AG10803 (cell line): ENCODE measurements at regions not wholly inside any gene's neighbourhood (a gene's known extent, or its start where the extent isn't known, plus 50 kb on each side); places are given as distances from the start of the nearest gene placed in this dataset.

Experiments
- DNase-seq: peaks from one replicate; pipeline ENCODE4 v3.0.0; 2010; ENCODE audit warnings: low read depth
- H3K4me3 ChIP-seq: 2 replicates; pipeline ENCODE4 v1.5.1; 2011; ENCODE audit warnings: mild to moderate bottlenecking, low read length, control low read depth
- TF ChIP-seq, protein P1 (sequence below): conservative IDR thresholded peaks from 2 replicates; pipeline ENCODE4 v1.5.1; 2011; ENCODE audit warnings: mild to moderate bottlenecking, low read length, control low read depth, inconsistent platforms

- TF ChIP-seq, protein P1, sequence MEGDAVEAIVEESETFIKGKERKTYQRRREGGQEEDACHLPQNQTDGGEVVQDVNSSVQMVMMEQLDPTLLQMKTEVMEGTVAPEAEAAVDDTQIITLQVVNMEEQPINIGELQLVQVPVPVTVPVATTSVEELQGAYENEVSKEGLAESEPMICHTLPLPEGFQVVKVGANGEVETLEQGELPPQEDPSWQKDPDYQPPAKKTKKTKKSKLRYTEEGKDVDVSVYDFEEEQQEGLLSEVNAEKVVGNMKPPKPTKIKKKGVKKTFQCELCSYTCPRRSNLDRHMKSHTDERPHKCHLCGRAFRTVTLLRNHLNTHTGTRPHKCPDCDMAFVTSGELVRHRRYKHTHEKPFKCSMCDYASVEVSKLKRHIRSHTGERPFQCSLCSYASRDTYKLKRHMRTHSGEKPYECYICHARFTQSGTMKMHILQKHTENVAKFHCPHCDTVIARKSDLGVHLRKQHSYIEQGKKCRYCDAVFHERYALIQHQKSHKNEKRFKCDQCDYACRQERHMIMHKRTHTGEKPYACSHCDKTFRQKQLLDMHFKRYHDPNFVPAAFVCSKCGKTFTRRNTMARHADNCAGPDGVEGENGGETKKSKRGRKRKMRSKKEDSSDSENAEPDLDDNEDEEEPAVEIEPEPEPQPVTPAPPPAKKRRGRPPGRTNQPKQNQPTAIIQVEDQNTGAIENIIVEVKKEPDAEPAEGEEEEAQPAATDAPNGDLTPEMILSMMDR = no peak
- peak; percentile 48 for DNase-seq
- no peak overlapping the region for H3K4me3 ChIP-seq
Observed at GRCh38 chr5:144089401-144090021, 80.9 kb downstream of the YIPF5 start.

GRCh38 chr5:144092508-144092907, 78.0 kb downstream of the YIPF5 start:
- TF ChIP-seq, protein P1 = no peak
- H3K4me3 ChIP-seq = no peak overlapping the region
- DNase-seq = no peak

GRCh38 chr5:144093400-144093799, 77.1 kb downstream of the YIPF5 start:
- TF ChIP-seq, protein P1 = no peak
- DNase-seq = no peak
- no peak overlapping the region for H3K4me3 ChIP-seq

DNA sequence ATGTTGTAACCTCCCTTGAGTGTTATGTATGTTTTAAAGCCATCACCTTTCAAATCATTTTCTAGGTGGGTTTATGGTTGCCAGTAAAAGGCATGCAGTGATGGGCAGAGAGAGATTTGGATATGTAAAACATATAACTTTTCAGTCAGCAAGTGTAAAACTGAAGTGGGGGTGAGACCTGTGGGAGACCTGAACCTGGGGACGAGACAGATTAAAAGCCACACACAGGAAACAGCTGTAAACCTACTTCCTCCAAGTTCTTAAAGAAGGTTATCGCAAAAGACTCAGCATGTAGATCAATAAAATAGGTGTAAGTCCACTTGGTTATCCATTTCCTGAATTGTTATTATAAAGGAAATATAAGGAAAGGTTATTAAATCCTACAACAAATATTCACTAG, 76.6 kb downstream of the YIPF5 start:
- no peak for DNase-seq
- TF ChIP-seq, protein P1 = no peak

DNA sequence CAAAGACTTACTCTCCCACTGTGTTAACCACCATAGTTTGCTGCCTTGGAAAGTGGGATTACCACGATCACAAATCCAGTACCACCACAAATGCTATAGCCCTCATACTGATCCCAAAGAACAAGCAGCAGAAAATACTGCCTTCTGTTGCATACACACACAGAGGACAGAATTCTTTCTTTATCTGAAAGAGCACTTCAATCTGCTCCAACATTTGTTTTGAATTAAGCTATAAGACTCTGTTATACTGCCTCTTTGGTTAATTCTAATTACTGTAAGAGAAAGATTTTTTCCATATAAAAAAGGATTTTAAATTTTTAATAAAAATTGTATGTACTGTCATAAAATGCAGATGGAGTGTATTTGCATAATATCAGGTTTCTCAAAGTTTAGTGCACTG, 69.8 kb downstream of the YIPF5 start:
- TF ChIP-seq, protein P1 = no peak
- H3K4me3 ChIP-seq = no peak overlapping the region
- DNase-seq = no peak

More for the DNA sequence above, 76.6 kb downstream of the YIPF5 start:
- H3K4me3 ChIP-seq = no peak overlapping the region

DNA sequence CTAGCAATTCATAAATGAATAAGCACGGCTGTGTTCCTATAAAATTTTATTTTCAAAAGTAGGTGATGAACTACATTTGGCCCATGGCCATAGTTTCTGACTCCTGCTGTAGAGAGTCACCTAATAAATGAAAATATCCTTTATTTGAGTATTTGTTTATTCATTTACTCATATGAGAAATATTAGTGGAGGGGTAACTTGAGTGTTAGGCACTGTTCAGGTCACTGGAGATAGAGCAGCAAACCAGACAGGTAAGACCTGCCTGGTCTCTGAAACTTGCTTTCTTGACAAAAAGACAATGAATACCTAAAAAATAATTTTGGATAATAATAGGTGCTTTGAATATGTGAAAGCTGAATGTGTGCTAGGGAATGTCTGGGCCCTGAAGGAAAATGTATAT, 68.8 kb downstream of the YIPF5 start:
- H3K4me3 ChIP-seq = no peak overlapping the region
- no peak for DNase-seq
- TF ChIP-seq, protein P1 = no peak

DNA sequence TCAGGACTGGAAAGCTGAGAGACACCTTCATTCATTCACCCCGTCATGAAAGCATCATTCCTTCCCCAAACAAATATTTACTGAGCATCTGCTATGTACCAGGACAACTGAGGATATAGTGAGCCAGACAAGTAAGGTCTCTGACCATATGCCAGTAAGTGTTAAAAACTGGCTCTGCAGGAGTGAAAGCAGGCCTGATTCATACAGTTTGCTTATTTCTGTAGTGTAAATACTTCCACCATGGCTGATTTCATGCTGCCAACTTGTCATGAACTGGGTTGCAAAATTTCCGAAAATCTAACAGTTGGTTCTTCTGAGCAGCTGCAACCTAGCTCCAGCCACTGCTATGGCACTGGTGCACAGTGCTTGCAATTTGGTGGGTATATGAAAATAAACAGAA, 68.1 kb downstream of the YIPF5 start:
- TF ChIP-seq, protein P1 = no peak
- no peak for DNase-seq

More for the DNA sequence above, 68.1 kb downstream of the YIPF5 start:
- H3K4me3 ChIP-seq = no peak overlapping the region
